T-helper 1 cell treated with Interleukin-12 subunit alpha and Interleukin-12 subunit beta and Interleukin-4 antibody, amounts not matched to agents 30 μg/mL and 1 μg/mL, for 36 hours (primary cell): ENCODE measurements at regions not wholly inside any gene's neighbourhood (a gene's known extent, or its start where the extent isn't known, plus 50 kb on each side); places are given as distances from the start of the nearest gene placed in this dataset.
"Not testable (repeated sequence)": the region's sequence is repeated elsewhere in the genome, so short reads cannot be mapped to it uniquely, and the experiment has no call there.

Experiments used
- H3K27ac Mint-ChIP-seq: one replicate; pipeline ENCODE4 v1.8.0; 2021; ENCODE audit warnings: mild to moderate bottlenecking, mixed read lengths
- H3K27me3 Mint-ChIP-seq: one replicate; pipeline ENCODE4 v1.8.0; 2021; ENCODE audit warnings: low read depth, mixed read lengths
- H3K36me3 Mint-ChIP-seq: one replicate; pipeline ENCODE4 v1.8.0; 2021; ENCODE audit warnings: low read depth, mixed read lengths
- H3K4me1 Mint-ChIP-seq: one replicate; pipeline ENCODE4 v1.8.0; 2021; ENCODE audit warnings: low read depth, mixed read lengths
- H3K4me3 Mint-ChIP-seq: one replicate; pipeline ENCODE4 v1.8.0; 2021; ENCODE audit warnings: mild to moderate bottlenecking, moderate library complexity, mixed read lengths
- H3K9me3 Mint-ChIP-seq: one replicate; pipeline ENCODE4 v1.8.0; 2021; ENCODE audit warnings: mixed read lengths

GRCh38 chr14:101307162-101307561, 254.1 kb upstream of the DIO3 start:
- not testable (repeated sequence) for H3K27ac Mint-ChIP-seq, H3K36me3 Mint-ChIP-seq, H3K27me3 Mint-ChIP-seq, H3K9me3 Mint-ChIP-seq, H3K4me3 Mint-ChIP-seq, H3K4me1 Mint-ChIP-seq

GRCh38 chr14:101311186-101311585, 250.1 kb upstream of the DIO3 start:
- not testable (repeated sequence) for H3K9me3 Mint-ChIP-seq, H3K27me3 Mint-ChIP-seq, H3K27ac Mint-ChIP-seq, H3K4me1 Mint-ChIP-seq, H3K36me3 Mint-ChIP-seq, H3K4me3 Mint-ChIP-seq

- H3K4me1 Mint-ChIP-seq: no peaks in the 10 kb centered on the region
- H3K27ac Mint-ChIP-seq: no peak overlapping the region
- peaks cover 1% of the 10 kb centered on the region for H3K27me3 Mint-ChIP-seq
- peaks cover 13% of the 10 kb centered on the region for H3K9me3 Mint-ChIP-seq
- H3K36me3 Mint-ChIP-seq: no peaks in the 10 kb centered on the region
- H3K4me3 Mint-ChIP-seq: no peak overlapping the region
These were observed 248.0 kb upstream of the DIO3 start for GRCh38 chr14:101313268-101313667.

DNA sequence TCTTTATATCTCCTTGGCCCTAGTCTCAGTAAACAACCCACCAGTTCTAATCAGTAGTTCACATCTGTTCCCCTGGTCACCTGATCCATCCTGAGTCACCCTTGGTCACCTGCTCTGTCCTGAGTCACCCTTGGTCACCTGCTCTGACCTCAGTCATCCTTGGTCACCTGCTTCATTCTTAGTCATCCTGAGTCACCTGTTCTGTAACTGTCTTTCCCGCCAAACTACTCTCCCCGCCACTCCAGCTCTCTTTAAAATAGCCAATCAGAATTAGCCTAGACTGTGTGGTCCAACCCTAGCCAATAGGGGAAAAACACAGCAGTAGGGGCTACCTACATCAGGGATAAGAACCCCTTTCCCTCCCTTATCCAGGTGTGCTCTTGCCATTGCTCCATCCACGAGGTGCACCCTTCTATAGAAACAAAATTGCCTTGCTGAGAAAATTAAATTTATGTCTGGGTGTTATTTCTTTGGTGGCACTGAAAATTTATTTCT, 245.4 kb upstream of the DIO3 start:
- no peak overlapping the region for H3K4me3 Mint-ChIP-seq
- H3K9me3 Mint-ChIP-seq: peaks cover 13% of the 10 kb centered on the region
- no peak overlapping the region for H3K27ac Mint-ChIP-seq
- no peaks in the 10 kb centered on the region for H3K36me3 Mint-ChIP-seq
- H3K4me1 Mint-ChIP-seq: no peaks in the 10 kb centered on the region
- H3K27me3 Mint-ChIP-seq: peaks cover 3% of the 10 kb centered on the region

DNA sequence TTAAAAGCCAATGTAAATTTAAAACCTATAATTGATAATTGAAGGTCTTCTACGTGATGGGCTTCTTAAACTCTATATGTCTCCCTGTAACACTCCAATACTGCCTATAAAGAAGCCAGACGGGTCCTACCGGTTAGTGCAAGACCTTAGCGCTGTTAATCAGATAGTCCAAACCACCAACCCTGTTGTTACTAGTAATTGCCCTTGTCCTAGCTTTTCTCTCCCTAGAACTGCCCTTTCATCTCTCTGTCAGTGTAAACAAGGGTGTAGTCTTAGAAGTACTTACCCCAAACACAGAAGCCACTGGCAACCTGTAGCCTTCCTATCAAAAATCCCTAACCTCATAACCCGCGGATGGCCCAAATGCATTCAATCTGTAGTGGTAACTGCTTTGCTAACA, 243.0 kb upstream of the DIO3 start:
- Mint-ChIP-seq H3K9me3 (peaks cover 13% of the 10 kb centered on the region), H3K27ac (no peak overlapping the region), H3K4me1 (no peaks in the 10 kb centered on the region), H3K4me3 (no peak overlapping the region), H3K36me3 (no peaks in the 10 kb centered on the region), H3K27me3 (peaks cover 3% of the 10 kb centered on the region)

GRCh38 chr14:101320396-101320795, 240.9 kb upstream of the DIO3 start:
- H3K4me3 Mint-ChIP-seq: no peak overlapping the region
- H3K27ac Mint-ChIP-seq: no peak overlapping the region
- H3K36me3 Mint-ChIP-seq: no peaks in the 10 kb centered on the region
- peaks cover 3% of the 10 kb centered on the region for H3K27me3 Mint-ChIP-seq
- H3K4me1 Mint-ChIP-seq: no peaks in the 10 kb centered on the region
- H3K9me3 Mint-ChIP-seq: peaks cover 23% of the 10 kb centered on the region

GRCh38 chr14:101322223-101322622, 239.1 kb upstream of the DIO3 start:
- Mint-ChIP-seq H3K9me3 (peaks cover 11% of the 10 kb centered on the region), H3K36me3 (no peaks in the 10 kb centered on the region), H3K27me3 (peaks cover 3% of the 10 kb centered on the region), H3K4me3 (no peak overlapping the region), H3K4me1 (no peaks in the 10 kb centered on the region), H3K27ac (no peak overlapping the region)

GRCh38 chr14:101323111-101323510, 238.2 kb upstream of the DIO3 start:
- Mint-ChIP-seq H3K4me1 (no peaks in the 10 kb centered on the region), H3K27me3 (peaks cover 3% of the 10 kb centered on the region), H3K36me3 (no peaks in the 10 kb centered on the region), H3K4me3 (no peak overlapping the region), H3K27ac (no peak overlapping the region), H3K9me3 (peaks cover 11% of the 10 kb centered on the region)

- not testable (repeated sequence) for H3K27ac Mint-ChIP-seq, H3K27me3 Mint-ChIP-seq, H3K4me1 Mint-ChIP-seq, H3K36me3 Mint-ChIP-seq, H3K4me3 Mint-ChIP-seq
- peaks cover 11% of the 10 kb centered on the region for H3K9me3 Mint-ChIP-seq
These were observed 237.6 kb upstream of the DIO3 start for GRCh38 chr14:101323614-101324235.

DNA sequence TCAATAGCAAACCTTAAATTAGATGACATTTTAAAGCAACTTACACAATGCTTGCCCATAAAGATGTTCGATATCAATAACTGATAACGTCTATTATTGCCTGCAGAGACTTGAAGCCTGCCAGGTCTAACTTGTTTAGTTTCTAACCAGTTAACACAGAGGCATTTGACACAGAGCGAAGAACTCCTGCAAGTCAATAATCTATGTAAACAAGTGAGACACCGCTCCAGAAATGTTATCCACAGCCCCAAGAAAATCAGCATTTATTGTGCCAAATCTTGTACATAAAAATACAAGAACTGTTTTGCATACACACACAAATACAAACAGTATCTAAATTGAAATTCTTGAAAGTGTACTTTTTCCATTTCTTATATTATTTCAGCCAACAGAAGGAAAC, 236.0 kb upstream of the DIO3 start:
- H3K27me3 Mint-ChIP-seq: no peaks in the 10 kb centered on the region
- peaks cover 11% of the 10 kb centered on the region for H3K9me3 Mint-ChIP-seq

GRCh38 chr14:101328412-101329028, 232.8 kb upstream of the DIO3 start:
- Mint-ChIP-seq H3K4me1 (no peaks in the 10 kb centered on the region), H3K27ac (no peak overlapping the region)

More for the DNA sequence above, 236.0 kb upstream of the DIO3 start:
- Mint-ChIP-seq H3K4me1 (no peaks in the 10 kb centered on the region), H3K36me3 (no peaks in the 10 kb centered on the region), H3K27ac (no peak overlapping the region), H3K4me3 (no peak overlapping the region)

GRCh38 chr14:101330416-101331140, 230.7 kb upstream of the DIO3 start:
- H3K4me3 Mint-ChIP-seq: no peak overlapping the region
- no peak overlapping the region for H3K27ac Mint-ChIP-seq
- H3K27me3 Mint-ChIP-seq: no peaks in the 10 kb centered on the region
- H3K9me3 Mint-ChIP-seq: no peaks in the 10 kb centered on the region
- H3K4me1 Mint-ChIP-seq: no peaks in the 10 kb centered on the region
- no peaks in the 10 kb centered on the region for H3K36me3 Mint-ChIP-seq

More at GRCh38 chr14:101328412-101329028, 232.8 kb upstream of the DIO3 start:
- Mint-ChIP-seq H3K4me3 (no peak overlapping the region), H3K36me3 (no peaks in the 10 kb centered on the region), H3K27me3 (no peaks in the 10 kb centered on the region), H3K9me3 (peaks cover 10% of the 10 kb centered on the region)

DNA sequence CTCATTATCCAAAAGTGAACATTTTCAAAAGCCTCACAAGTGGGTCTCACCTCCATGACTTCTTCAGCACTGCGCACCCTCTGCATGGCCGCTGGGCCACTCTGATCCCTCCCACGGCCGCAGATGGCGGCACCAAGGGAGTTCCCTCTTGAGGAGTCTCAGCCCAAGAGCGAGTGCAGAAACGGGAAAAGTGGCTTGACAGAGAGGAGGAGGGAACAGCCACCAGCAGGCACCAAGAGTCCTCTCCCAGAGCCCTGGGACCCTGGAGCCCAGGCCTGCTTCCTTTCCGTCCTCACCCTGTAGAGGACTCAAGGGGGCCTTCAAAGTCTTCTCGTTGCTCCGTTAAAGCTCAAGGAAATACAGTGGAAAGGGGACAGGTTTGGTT, 230.2 kb upstream of the DIO3 start:
- no peaks in the 10 kb centered on the region for H3K27me3 Mint-ChIP-seq
- no peaks in the 10 kb centered on the region for H3K4me1 Mint-ChIP-seq
- no peak overlapping the region for H3K27ac Mint-ChIP-seq
- no peak overlapping the region for H3K4me3 Mint-ChIP-seq
- no peaks in the 10 kb centered on the region for H3K36me3 Mint-ChIP-seq
- no peaks in the 10 kb centered on the region for H3K9me3 Mint-ChIP-seq

- Mint-ChIP-seq H3K27ac (no peak overlapping the region), H3K4me3 (no peak overlapping the region), H3K27me3 (peaks cover 4% of the 10 kb centered on the region), H3K9me3 (no peaks in the 10 kb centered on the region), H3K4me1 (no peaks in the 10 kb centered on the region), H3K36me3 (no peaks in the 10 kb centered on the region)
These were observed 229.6 kb upstream of the DIO3 start for GRCh38 chr14:101331661-101332169.

DNA sequence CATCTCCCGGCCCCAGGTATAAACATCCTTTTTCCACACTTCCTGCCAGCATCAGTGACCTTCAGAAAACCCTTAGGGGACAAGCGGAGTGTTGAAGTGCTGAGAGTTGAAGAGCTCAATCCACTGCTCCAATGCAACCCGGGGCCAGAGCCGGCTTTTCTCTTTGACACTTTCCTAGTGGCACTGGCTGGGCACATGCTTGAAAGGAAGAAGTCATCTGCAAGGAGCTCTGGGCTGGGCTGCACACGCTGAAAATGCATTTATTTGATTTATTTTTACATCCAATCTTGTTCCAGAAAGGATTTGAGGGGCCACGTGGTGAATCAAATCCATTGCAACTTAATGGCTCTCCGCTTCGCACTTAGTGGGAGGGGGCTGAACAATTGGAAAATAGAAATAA, 229.0 kb upstream of the DIO3 start:
- Mint-ChIP-seq H3K36me3 (no peaks in the 10 kb centered on the region), H3K4me3 (no peak overlapping the region), H3K27ac (no peak overlapping the region), H3K4me1 (no peaks in the 10 kb centered on the region), H3K27me3 (peaks cover 7% of the 10 kb centered on the region), H3K9me3 (no peaks in the 10 kb centered on the region)
